PC-3 (cell line): ENCODE measurements at regions not wholly inside any gene's neighbourhood (a gene's known extent, or its start where the extent isn't known, plus 50 kb on each side); places are given as distances from the start of the nearest gene placed in this dataset.

ENCODE experiments used
- ATAC-seq: fragments of 200-7000 bp; cut with Tn5 transposase; 2 replicates; pipeline ENCODE4 v1.9.1; 2020; ENCODE audit warnings: mild to moderate bottlenecking, moderate library complexity
- BruUV-seq: library from RNA; stranded (reverse); fragments of 400-500 nt; replicated peaks from 2 replicates; lab custom pipeline; 2021; lab: Mats Ljungman, UMichigan
- CTCF ChIA-PET: fragments of 300-600 bp; sonication (Branson Sonifier 250); formaldehyde crosslinking; loops from one replicate; lab custom pipeline; 2022; ENCODE audit warnings: antibody characterized with exemption; lab: Charles Lee
- POLR2A ChIA-PET: fragments of 300-600 bp; sonication (Branson Sonifier 250); formaldehyde crosslinking; loops from one replicate; lab custom pipeline; 2022; ENCODE audit warnings: antibody characterized with exemption; ENCODE audit not compliant: unreplicated experiment; lab: Charles Lee
- DNase-seq: peaks from one replicate; pipeline ENCODE4 v3.0.0-alpha.2; 2015
- H2AFZ ChIP-seq: fragments of 300-600 bp; sonication (generic); 2 replicates; pipeline ENCODE4 v1.6.0; 2016; ENCODE audit warnings: antibody characterized with exemption, low read length
- H3F3A ChIP-seq: fragments of 300-600 bp; sonication (generic); one replicate; pipeline ENCODE4 v1.6.0; 2017; ENCODE audit warnings: antibody characterized with exemption, low read length, control low read depth, mild to moderate bottlenecking; ENCODE audit not compliant: unreplicated experiment
- H3K27ac ChIP-seq: fragments of 300-600 bp; sonication (generic); 2 replicates; pipeline ENCODE4 v1.5.1; 2016; ENCODE audit warnings: mild to moderate bottlenecking, low read length
- H3K27me3 ChIP-seq: fragments of 300-600 bp; sonication (generic); 2 replicates; pipeline ENCODE4 v1.6.1; 2016; ENCODE audit warnings: low read length, mixed read lengths
- H3K36me3 ChIP-seq: fragments of 300-600 bp; sonication (generic); 2 replicates; pipeline ENCODE4 v1.6.1; 2016; ENCODE audit warnings: low read depth, mixed run types, low read length, mixed read lengths
- H3K4me1 ChIP-seq: fragments of 300-600 bp; sonication (generic); 2 replicates; pipeline ENCODE4 v1.5.1; 2016; ENCODE audit warnings: low read length; ENCODE audit not compliant: insufficient read depth
- H3K4me2 ChIP-seq: fragments of 300-600 bp; sonication (generic); 2 replicates; pipeline ENCODE4 v1.6.0; 2016; ENCODE audit warnings: low read length
- H3K4me3 ChIP-seq: fragments of 300-600 bp; sonication (generic); 2 replicates; pipeline ENCODE4 v1.5.1; 2016; ENCODE audit warnings: mild to moderate bottlenecking, low read length, mixed read lengths
- H3K79me2 ChIP-seq: fragments of 300-600 bp; sonication (generic); 2 replicates; pipeline ENCODE4 v1.6.1; 2017; ENCODE audit warnings: low read length, mixed read lengths
- H3K9ac ChIP-seq: fragments of 300-600 bp; sonication (generic); 2 replicates; pipeline ENCODE4 v1.6.0; 2016; ENCODE audit warnings: mild to moderate bottlenecking, low read length
- H3K9me2 ChIP-seq: fragments of 300-600 bp; sonication (generic); replicated peaks from 2 replicates; pipeline ENCODE4 v1.6.1; 2016; ENCODE audit warnings: mixed run types, low read length, mixed read lengths
- H3K9me3 ChIP-seq: fragments of 300-600 bp; sonication (generic); 2 replicates; pipeline ENCODE4 v1.6.1; 2016; ENCODE audit warnings: low read length, mixed read lengths
- H4K20me1 ChIP-seq: fragments of 300-600 bp; sonication (generic); 2 replicates; pipeline ENCODE4 v1.6.1; 2016; ENCODE audit warnings: low read length, mixed read lengths
- CTCF ChIP-seq: fragments of 300-600 bp; sonication (generic); conservative IDR thresholded peaks from 2 replicates; pipeline ENCODE4 v1.5.1; 2017; ENCODE audit warnings: antibody characterized with exemption, low read depth, mild to moderate bottlenecking, low read length
- EZH2 ChIP-seq: fragments of 300-600 bp; sonication (generic); IDR thresholded peaks from one replicate; pipeline ENCODE4 v1.6.1; 2017; ENCODE audit warnings: antibody characterized with exemption, mild to moderate bottlenecking, low read length; ENCODE audit not compliant: unreplicated experiment
- EZH2phosphoT487 ChIP-seq: fragments of 300-600 bp; sonication (generic); IDR thresholded peaks from 2 replicates; pipeline ENCODE4 v1.6.1; 2018; ENCODE audit warnings: mild to moderate bottlenecking, antibody characterized with exemption, low read length, borderline replicate concordance
- intact Hi-C: fragments of 100-400 bp; cut with micrococcal nuclease; formaldehyde crosslinking; loops from 2 replicates; pipeline ENCODE4 v1.9.0; 2023

GRCh38 chr3:193833592-193833991 lies 240.6 kb downstream of the OPA1 start:
- Histone ChIP-seq H3K4me2 (no peak overlapping the region), H3K27me3 (no peaks in the 10 kb centered on the region), H3K79me2 (no peaks in the 10 kb centered on the region), H3F3A (no peaks in the 10 kb centered on the region), H3K36me3 (no peaks in the 10 kb centered on the region), H3K27ac (no peak overlapping the region), H2AFZ (no peak overlapping the region), H3K4me1 (peaks cover 34% of the 10 kb centered on the region), H4K20me1 (no peaks in the 10 kb centered on the region), H3K9ac (no peak overlapping the region), H3K9me3 (no peaks in the 10 kb centered on the region), H3K9me2 (no peaks in the 10 kb centered on the region), H3K4me3 (no peak overlapping the region)
- ChIA-PET POLR2A (interaction anchor here (0.6 kb wide), 1 partner anchor 119 kb away, joined by 10 read pairs; no protein-coding TSS in a partner anchor), CTCF (no interaction called here)
- intact Hi-C loops: loop anchor here (5.0 kb wide), 1 partner anchor 51 kb away; no protein-coding TSS in a partner anchor
- TF ChIP-seq EZH2 (no peak), EZH2phosphoT487 (no peak), CTCF (no peak)
- ATAC-seq: no peak
- BruUV-seq: no TSS peak
- DNase-seq: no peak

GRCh38 chr3:193835414-193835813 lies 242.4 kb downstream of the OPA1 start:
- ChIA-PET POLR2A (no interaction called here), CTCF (no interaction called here)
- Histone ChIP-seq H3K79me2 (no peaks in the 10 kb centered on the region), H3K27ac (no peak overlapping the region), H3K9ac (no peak overlapping the region), H3K27me3 (no peaks in the 10 kb centered on the region), H3K4me1 (peaks cover 30% of the 10 kb centered on the region), H2AFZ (no peak overlapping the region), H3K36me3 (no peaks in the 10 kb centered on the region), H3K4me2 (no peak overlapping the region), H3K9me2 (no peaks in the 10 kb centered on the region), H4K20me1 (no peaks in the 10 kb centered on the region), H3F3A (peaks cover 5% of the 10 kb centered on the region), H3K9me3 (no peaks in the 10 kb centered on the region), H3K4me3 (no peak overlapping the region)
- ATAC-seq (no peak), DNase-seq (no peak)
- BruUV-seq: no TSS peak
- intact Hi-C loops: no loop called here
- TF ChIP-seq EZH2phosphoT487 (no peak), CTCF (no peak), EZH2 (no peak)

GRCh38 chr3:193836511-193836910 lies 243.5 kb downstream of the OPA1 start:
- no TSS peak for BruUV-seq
- ATAC-seq (no peak), DNase-seq (no peak)
- Histone ChIP-seq H3K4me1 (peaks cover 36% of the 10 kb centered on the region), H3K4me3 (no peak overlapping the region), H3K4me2 (no peak overlapping the region), H3K9me2 (no peaks in the 10 kb centered on the region), H4K20me1 (no peaks in the 10 kb centered on the region), H3K9ac (no peak overlapping the region), H3K79me2 (no peaks in the 10 kb centered on the region), H2AFZ (no peak overlapping the region), H3K9me3 (no peaks in the 10 kb centered on the region), H3K36me3 (no peaks in the 10 kb centered on the region), H3F3A (peaks cover 5% of the 10 kb centered on the region), H3K27ac (no peak overlapping the region), H3K27me3 (no peaks in the 10 kb centered on the region)
- ChIA-PET CTCF (no interaction called here), POLR2A (no interaction called here)
- intact Hi-C loops: no loop called here
- TF ChIP-seq EZH2phosphoT487 (no peak), CTCF (no peak)
